ENCODE measurements at regions not wholly inside any gene's neighbourhood (a gene's known extent, or its start where the extent isn't known, plus 50 kb on each side); places are given as distances from the start of the nearest gene placed in this dataset.
A peak's percentile ranks its signal among the peaks of the same experiment; 100 is the strongest.

- no peak for FAIRE-seq
Measured at GRCh38 chr5:6194261-6194875, 184.0 kb downstream of the MED10 start.

GRCh38 chr5:6193310-6193709 lies 185.0 kb downstream of the MED10 start:
- no peak for FAIRE-seq

GRCh38 chr5:6190838-6191237 lies 187.5 kb downstream of the MED10 start:
- FAIRE-seq: no peak

- FAIRE-seq: no peak
Measured at GRCh38 chr5:6188976-6189375, 189.4 kb downstream of the MED10 start.

GRCh38 chr5:6188344-6188743 lies 190.0 kb downstream of the MED10 start:
- FAIRE-seq: no peak

GRCh38 chr5:6187501-6187900 lies 190.8 kb downstream of the MED10 start:
- FAIRE-seq: no peak

GRCh38 chr5:6185574-6185973 lies 192.8 kb downstream of the MED10 start:
- no peak for FAIRE-seq

GRCh38 chr5:6184481-6184880 lies 193.9 kb downstream of the MED10 start:
- no peak for FAIRE-seq

- FAIRE-seq: no peak
Measured at GRCh38 chr5:6183391-6184390, 194.7 kb downstream of the MED10 start.

- no peak for FAIRE-seq
Measured at GRCh38 chr5:6182271-6182815, 196.0 kb downstream of the MED10 start.

- FAIRE-seq: no peak
Measured at GRCh38 chr5:6181871-6182270, 196.5 kb downstream of the MED10 start.

- no peak for FAIRE-seq
Measured at GRCh38 chr5:6181147-6181729, 197.1 kb downstream of the MED10 start.

- no peak for FAIRE-seq
Measured at GRCh38 chr5:6180231-6180872, 198.0 kb downstream of the MED10 start.

- no peak for FAIRE-seq
Measured at GRCh38 chr5:6178846-6179532, 199.4 kb downstream of the MED10 start.

- FAIRE-seq: no peak
Measured at GRCh38 chr5:6177926-6178325, 200.4 kb downstream of the MED10 start.

GRCh38 chr5:6176102-6176693 lies 202.1 kb downstream of the MED10 start:
- FAIRE-seq: no peak

GRCh38 chr5:6175172-6175854 lies 203.0 kb downstream of the MED10 start:
- no peak for FAIRE-seq

GRCh38 chr5:6169660-6170059 lies 208.7 kb downstream of the MED10 start:
- FAIRE-seq: peak; percentile 21

GRCh38 chr5:6166698-6167394 lies 211.5 kb downstream of the MED10 start:
- FAIRE-seq: no peak

GRCh38 chr5:6163913-6164312 lies 214.4 kb downstream of the MED10 start:
- FAIRE-seq: no peak

- no peak for FAIRE-seq
Measured at GRCh38 chr5:6162175-6162574, 216.2 kb downstream of the MED10 start.
